Heart left ventricle (tissue), 13 donors: ENCODE measurements at regions not wholly inside any gene's neighbourhood (a gene's known extent, or its start where the extent isn't known, plus 50 kb on each side); places are given as distances from the start of the nearest gene placed in this dataset.

Experiments used
- CTCF ChIP-seq, 12 donors: fragments of 200-600 bp; sonication (generic) in 4 of 12; IDR thresholded peaks; one replicate each; pipeline versions ENCODE4 v1.5.0 to v1.8.0; 2018 to 2022; ENCODE audit warnings: antibody characterized with exemption in 12 of 12, mild to moderate bottlenecking in 5 of 12
- POLR2A ChIP-seq, 2 donors: fragments of 450-650 bp; IDR thresholded peaks; one replicate each; pipeline ENCODE4 v1.6.1; 2017; ENCODE audit warnings: antibody characterized with exemption in 2 of 2, mild to moderate bottlenecking in 2 of 2, moderate library complexity in 2 of 2
- donor health status: ischemic (EF 13 %, LVEDD 7.1; RV severe dilation, severe dysfunction).
- donor health status: DM: no; HTN: yes; CAD: no.
- donor health status: DM: no; HTN: no; CAD: no.
- donor health status: ischemic (EF 25% LVEDD 6.9; RV normal size, moderate dysfunction).
- donor health status: ischemic (EF 25% LVEDD 5.7; RV mildly dilated, moderate dysfunction).
- donor health status: ischemic (EF 35%, LVEDD 5.7; RV mildly dilated, moderate dysfunction).
- donor health status: nonischemic (EF 11% LVEDD 7.7; RV severe dilation, severe dysfunction).
- donor health status: DM: yes; HTN: yes; CAD: no.
- donor health status: PGD.
- donor health status: ischemic (EF 29% LVEDD 5.4; RV normal size, mild dysfunction).
- donor health status: nonischemic (EF 23%, LVEDD 6.1; RV moderate dilation, normal function).

- TF ChIP-seq CTCF (IDR thresholded peaks at IDR 0.05) (no peak), POLR2A (IDR thresholded peaks at IDR 0.05) (no peak)
These were observed 420.6 kb downstream of the ZNF536 start for GRCh38 chr19:30792561-30793505.
